HG03342 (cell line): ENCODE measurements at regions not wholly inside any gene's neighbourhood (a gene's known extent, or its start where the extent isn't known, plus 50 kb on each side); places are given as distances from the start of the nearest gene placed in this dataset.
"Not testable (repeated sequence)": the region's sequence is repeated elsewhere in the genome, so short reads cannot be mapped to it uniquely, and the experiment has no call there.

Experiments used
- ATAC-seq: cut with Tn5 transposase; IDR thresholded peaks from one replicate; pipeline ENCODE4 v1.9.1; 2021; ENCODE audit warnings: mild to moderate bottlenecking, moderate library complexity; ENCODE audit not compliant: unreplicated experiment

DNA sequence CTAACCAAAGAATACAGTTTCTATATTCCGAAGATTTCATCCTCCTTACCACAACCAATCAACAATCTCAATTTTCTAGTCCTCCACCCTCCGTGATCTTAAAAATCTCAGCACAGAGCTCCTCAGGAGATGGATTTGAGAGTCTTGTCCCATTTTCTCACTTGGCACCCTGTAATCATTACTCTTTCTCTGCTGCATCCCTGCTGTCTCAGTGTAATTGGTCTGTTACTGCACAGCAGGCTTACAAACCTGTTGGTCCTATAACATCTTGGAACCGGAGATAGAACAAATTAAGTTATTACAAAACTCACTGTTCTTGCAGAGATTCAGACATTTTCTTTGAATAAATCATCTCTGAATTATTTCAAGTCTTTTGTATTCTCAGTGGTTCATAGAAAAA lies 1227.2 kb downstream of the JRKL start:
- no peak for ATAC-seq

DNA sequence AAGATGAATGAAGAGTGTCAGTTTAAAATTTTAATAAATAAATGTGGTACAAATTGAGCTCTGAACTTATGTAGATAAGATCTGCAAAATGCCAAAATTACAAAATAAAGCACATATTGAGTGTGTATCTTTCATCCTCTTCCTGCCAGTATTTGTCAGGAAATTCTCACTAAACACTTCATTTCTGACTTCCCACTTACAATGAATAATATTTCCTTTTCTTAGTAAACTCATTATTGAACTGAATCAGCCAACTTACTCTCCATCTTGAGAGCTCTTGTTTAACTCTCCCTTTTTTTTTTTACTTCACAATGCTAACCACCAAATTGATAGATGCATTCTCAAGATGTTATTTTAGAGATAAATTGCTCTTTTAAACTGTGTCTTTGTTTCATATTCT lies 1230.2 kb downstream of the JRKL start:
- no peak for ATAC-seq

DNA sequence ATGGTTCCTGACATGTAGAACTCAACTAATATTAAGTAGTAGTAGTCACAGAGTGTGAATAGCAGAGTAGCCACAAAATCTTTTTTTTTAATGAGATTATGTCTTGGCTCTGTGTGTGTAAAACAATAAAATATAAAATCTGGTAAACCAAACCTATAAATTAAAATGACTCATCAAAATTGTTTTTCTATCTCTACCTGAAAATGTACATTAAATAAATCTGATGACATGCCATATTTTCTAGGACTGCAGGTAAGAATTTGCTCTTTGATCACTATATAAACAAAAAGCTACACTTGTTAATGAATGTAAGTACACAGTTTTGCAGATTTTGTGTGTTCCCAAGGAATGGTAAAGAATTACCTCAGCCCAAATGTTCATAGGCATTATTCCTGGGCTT lies 1231.5 kb downstream of the JRKL start:
- ATAC-seq: no peak

- no peak for ATAC-seq
Observed at GRCh38 chr11:97622795-97623194, 1233.0 kb downstream of the JRKL start.

DNA sequence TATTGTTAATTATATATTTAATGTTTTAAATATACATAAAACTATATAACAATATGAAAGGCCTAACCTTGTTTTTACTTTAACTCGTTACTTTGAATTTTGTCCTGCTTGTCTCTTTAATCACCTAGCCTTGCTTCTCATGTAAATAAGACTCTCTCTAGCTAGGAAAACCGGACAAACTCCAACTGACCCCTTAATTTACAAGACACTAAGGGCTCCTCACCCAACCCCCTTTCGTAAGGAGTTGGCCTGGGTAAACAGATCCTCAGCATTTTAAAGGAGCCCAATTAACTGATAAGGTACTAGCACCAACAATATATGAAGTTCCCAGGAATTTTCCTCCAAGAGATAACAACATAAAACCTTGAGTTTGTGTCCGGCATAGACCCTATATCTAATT lies 1246.9 kb downstream of the JRKL start:
- ATAC-seq: not testable (repeated sequence)

- no peak for ATAC-seq
Observed at GRCh38 chr11:97637701-97638100, 1247.9 kb downstream of the JRKL start.

GRCh38 chr11:97638641-97639224 lies 1248.9 kb downstream of the JRKL start:
- ATAC-seq: no peak

DNA sequence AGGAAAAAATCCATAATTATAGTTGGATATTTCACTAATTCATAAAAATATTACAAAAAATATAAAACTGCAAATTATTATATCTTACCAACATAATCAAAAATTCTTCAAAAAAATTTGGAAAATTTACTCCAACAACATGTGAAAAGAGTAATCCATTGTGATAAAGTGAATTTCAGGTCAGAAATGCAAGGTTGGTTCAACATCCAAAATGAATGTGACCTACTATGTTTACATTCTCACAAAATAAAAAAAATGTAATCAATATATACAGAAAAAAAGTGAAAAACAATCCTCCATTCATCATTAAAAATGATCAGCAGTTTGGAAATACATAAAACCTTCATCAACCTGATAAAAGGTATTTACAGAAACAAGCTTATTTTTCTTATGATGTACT lies 1252.2 kb downstream of the JRKL start:
- ATAC-seq: no peak

DNA sequence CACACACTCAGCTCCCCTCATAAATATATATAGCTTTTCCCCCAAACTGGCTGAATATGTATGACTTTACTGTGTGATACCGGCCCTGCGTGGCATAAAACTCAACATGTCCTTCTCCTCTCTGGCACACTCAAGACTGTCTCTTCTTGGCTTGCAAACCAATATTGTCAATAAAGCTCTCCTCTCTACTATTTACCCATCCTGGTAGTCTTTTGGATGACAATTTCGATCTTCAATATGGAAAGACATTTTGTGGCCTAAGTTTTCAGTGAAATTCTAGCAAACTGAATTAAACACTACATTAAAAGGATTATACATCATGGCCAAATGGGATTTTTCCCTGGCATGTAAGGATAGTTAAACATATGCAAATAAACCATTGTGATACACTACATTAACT lies 1255.9 kb downstream of the JRKL start:
- ATAC-seq: no peak

- ATAC-seq: no peak
Observed at GRCh38 chr11:97656356-97656755, 1266.5 kb downstream of the JRKL start.

- no peak for ATAC-seq
Observed at GRCh38 chr11:97657852-97658251, 1268.0 kb downstream of the JRKL start.

GRCh38 chr11:97667057-97667456 lies 1277.2 kb downstream of the JRKL start:
- ATAC-seq: no peak

- peak; percentile 77 for ATAC-seq
Observed at GRCh38 chr11:97683733-97684132, 1293.9 kb downstream of the JRKL start.

DNA sequence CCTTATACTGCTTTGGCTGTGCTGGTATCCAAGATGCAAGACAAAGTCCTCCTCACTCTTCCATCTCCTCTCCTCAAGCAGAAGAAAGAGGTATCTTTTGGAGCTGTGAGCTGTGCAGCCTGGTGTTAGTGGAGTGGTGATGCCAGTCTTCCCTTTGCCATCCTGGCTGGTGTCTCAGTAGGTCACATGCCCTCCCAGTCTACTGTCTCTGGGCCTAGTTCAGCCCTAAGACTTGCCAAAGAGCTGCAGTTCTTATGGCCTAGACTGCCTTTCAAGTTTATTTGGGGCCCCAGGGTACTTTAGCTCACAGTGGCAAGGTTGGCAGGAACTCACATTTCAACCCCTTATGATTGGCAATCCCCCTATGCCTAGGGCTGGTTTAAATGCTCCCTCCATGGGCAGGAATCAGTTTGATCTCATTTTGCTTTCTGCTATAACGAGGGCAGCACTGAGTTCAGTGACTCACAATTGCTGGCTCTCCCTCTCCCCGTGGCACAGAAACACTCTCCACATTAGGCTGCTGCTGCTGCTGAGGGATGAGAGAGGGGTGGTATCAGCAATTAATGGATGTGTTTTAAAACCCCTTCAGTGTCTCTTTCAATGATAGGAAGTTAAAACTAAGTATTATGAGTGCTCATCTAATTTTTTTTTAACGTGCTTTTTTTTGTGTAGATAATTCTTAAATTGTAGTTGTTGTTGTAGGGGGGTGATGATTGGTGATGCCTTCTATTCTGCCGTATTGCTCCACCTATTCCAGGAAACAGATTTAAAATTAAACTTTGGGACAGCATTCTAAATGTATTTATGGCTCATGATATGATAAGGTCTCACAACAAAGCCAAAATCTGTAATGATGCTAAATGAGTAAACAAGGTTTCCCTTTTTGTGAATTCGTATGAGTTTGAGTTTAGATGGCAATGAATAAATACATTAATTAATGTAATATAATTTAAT lies 1295.0 kb downstream of the JRKL start:
- ATAC-seq: no peak

GRCh38 chr11:97685695-97686094 lies 1295.9 kb downstream of the JRKL start:
- ATAC-seq: no peak

DNA sequence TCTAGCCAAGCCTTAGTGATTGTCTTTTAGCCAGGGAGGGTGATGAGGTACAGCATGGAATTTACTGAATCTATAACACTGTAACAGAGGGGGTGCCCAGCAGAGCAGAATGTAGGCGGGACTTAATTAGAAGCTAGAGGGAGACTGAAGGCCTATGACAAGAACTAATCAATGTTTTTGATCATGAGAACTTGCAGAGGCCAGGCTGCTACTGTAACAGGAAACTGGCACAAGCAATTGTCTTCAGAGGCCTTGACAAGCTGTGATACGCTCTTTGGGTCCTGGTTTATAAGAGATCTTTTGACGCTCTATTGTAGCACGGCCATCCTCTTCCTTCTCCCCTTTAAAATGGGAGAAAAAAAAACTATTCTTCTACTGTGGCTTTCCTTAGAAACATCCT lies 1297.3 kb downstream of the JRKL start:
- no peak for ATAC-seq

GRCh38 chr11:97691061-97691460 lies 1301.2 kb downstream of the JRKL start:
- ATAC-seq: no peak

DNA sequence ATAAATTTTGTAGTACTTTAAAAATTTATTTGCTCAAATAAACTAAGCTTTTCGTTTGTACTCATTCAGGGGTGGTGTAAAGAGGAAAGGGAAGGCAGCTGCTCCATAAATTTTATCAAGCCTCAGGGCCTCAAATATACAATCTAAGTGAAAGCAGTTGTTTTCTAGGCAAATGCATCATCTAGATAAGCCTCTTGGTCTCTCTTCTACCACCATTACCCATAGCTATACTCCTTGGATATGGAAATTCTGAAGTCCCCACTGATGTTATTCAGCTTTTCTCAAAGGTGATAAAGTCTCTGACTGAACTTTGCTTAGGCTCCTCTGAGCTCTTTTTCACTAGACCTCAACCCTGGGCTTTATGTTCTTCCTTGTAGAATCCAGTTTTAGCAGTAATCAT lies 1313.1 kb downstream of the JRKL start:
- ATAC-seq: no peak

GRCh38 chr11:97703851-97704250 lies 1314.0 kb downstream of the JRKL start:
- ATAC-seq: no peak

- not testable (repeated sequence) for ATAC-seq
Observed at GRCh38 chr11:97705441-97705840, 1315.3 kb upstream of the CNTN5 start.

DNA sequence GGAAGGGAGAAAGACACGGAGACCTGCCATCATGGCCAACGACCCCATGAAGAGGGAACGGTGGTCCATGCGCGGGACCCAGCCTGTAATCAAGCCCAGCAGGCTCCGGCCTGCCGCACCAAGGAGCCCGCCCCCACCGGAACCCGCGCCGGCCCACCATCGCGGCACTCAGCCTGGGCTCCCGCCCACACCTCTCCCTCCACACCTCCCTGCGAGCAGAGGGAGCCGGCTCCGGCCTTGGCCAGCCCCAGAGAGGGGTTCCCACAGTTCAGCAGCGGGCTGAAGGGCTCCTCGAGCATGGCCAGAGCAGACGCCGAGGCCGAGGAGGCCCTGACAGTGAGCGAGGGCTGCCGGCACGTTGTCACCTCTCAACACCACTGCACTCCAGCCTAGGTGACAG lies 1302.8 kb upstream of the CNTN5 start:
- no peak for ATAC-seq

GRCh38 chr11:97722065-97722464 lies 1298.7 kb upstream of the CNTN5 start:
- no peak for ATAC-seq
